Colonic mucosa (tissue), 4 donors: ENCODE measurements at regions not wholly inside any gene's neighbourhood (a gene's known extent, or its start where the extent isn't known, plus 50 kb on each side); places are given as distances from the start of the nearest gene placed in this dataset.

Experiments
- DNase-seq: peaks from one replicate; pipeline ENCODE4 v3.0.0-alpha.2; 2020
- H3K27ac ChIP-seq: fragments of 200-600 bp; one replicate; pipeline ENCODE4 v1.8.0; 2021
- H3K27me3 ChIP-seq: fragments of 200-600 bp; one replicate; pipeline ENCODE4 v1.8.0; 2021
- H3K36me3 ChIP-seq: fragments of 200-600 bp; one replicate; pipeline ENCODE4 v1.8.0; 2021
- H3K4me1 ChIP-seq: fragments of 200-600 bp; one replicate; pipeline ENCODE4 v1.8.0; 2021; ENCODE audit warnings: mild to moderate bottlenecking
- H3K4me3 ChIP-seq: fragments of 200-600 bp; one replicate; pipeline ENCODE4 v1.8.0; 2021
- H3K9ac ChIP-seq, 2 donors: one replicate each; pipeline ENCODE4 v1.7.0; 2013; ENCODE audit warnings: control low read depth in 2 of 2, low read depth in 2 of 2, low read length in 2 of 2
- H3K9me3 ChIP-seq: fragments of 200-600 bp; one replicate; pipeline ENCODE4 v1.8.0; 2021
- CTCF ChIP-seq: fragments of 200-600 bp; IDR thresholded peaks from one replicate; pipeline ENCODE4 v1.8.0; 2022; ENCODE audit warnings: antibody characterized with exemption, mild to moderate bottlenecking
- intact Hi-C: fragments of 100-400 bp; cut with DNase I; formaldehyde crosslinking; loops from one replicate; pipeline ENCODE4 v1.14.1; 2022
- donor health status: healthy.
- donor health status: DM: no; HTN: no; CAD: no.
- donor health status: DM: no; HTN: no; CAD: no.

GRCh38 chr1:31509124-31510072 lies 66.9 kb upstream of the TINAGL1 start:
- DNase-seq, result peak; percentile 59
- Histone ChIP-seq H3K36me3 (no peaks in the 10 kb centered on the region), H3K4me3 (no peak overlapping the region), H3K9ac (peak overlapping the region in 1 of 2 donors; percentile 14), H3K4me1 (no peaks in the 10 kb centered on the region), H3K27me3 (no peaks in the 10 kb centered on the region), H3K9me3 (no peaks in the 10 kb centered on the region), H3K27ac (no peak overlapping the region)
- no peak for TF ChIP-seq CTCF
- intact Hi-C loops, result no loop called here

- no peak overlapping the region for H3K9ac ChIP-seq
- intact Hi-C loops, result no loop called here
- no peaks in the 10 kb centered on the region for H3K27me3 ChIP-seq
- H3K36me3 ChIP-seq, result no peaks in the 10 kb centered on the region
- DNase-seq, result no peak
- no peak overlapping the region for H3K4me3 ChIP-seq
- H3K4me1 ChIP-seq, result no peaks in the 10 kb centered on the region
- H3K27ac ChIP-seq, result no peak overlapping the region
- TF ChIP-seq CTCF, result no peak
- no peaks in the 10 kb centered on the region for H3K9me3 ChIP-seq
Observed at GRCh38 chr1:31510304-31510703, 66.0 kb upstream of the TINAGL1 start.

- peak overlapping the region; percentile 1 for H3K27ac ChIP-seq
- peak overlapping the region in 1 of 2 donors; percentile 67 for H3K9ac ChIP-seq
- intact Hi-C loops, result no loop called here
- H3K27me3 ChIP-seq, result no peaks in the 10 kb centered on the region
- no peaks in the 10 kb centered on the region for H3K4me1 ChIP-seq
- DNase-seq, result peak; percentile 72
- no peak for TF ChIP-seq CTCF
- no peaks in the 10 kb centered on the region for H3K9me3 ChIP-seq
- H3K36me3 ChIP-seq, result no peaks in the 10 kb centered on the region
- no peak overlapping the region for H3K4me3 ChIP-seq
Observed at GRCh38 chr1:31510853-31511789, 65.2 kb upstream of the TINAGL1 start.

GRCh38 chr1:31511848-31512615 lies 64.3 kb upstream of the TINAGL1 start:
- no peak for TF ChIP-seq CTCF
- intact Hi-C loops, result no loop called here
- H3K4me1 ChIP-seq, result no peaks in the 10 kb centered on the region
- no peaks in the 10 kb centered on the region for H3K9me3 ChIP-seq
- H3K9ac ChIP-seq, result no peak overlapping the region
- H3K27me3 ChIP-seq, result no peaks in the 10 kb centered on the region
- H3K27ac ChIP-seq, result peak overlapping the region; percentile 1
- DNase-seq, result no peak
- H3K4me3 ChIP-seq, result no peak overlapping the region
- H3K36me3 ChIP-seq, result no peaks in the 10 kb centered on the region

- H3K4me1 ChIP-seq, result no peaks in the 10 kb centered on the region
- TF ChIP-seq CTCF, result no peak
- no peak overlapping the region for H3K4me3 ChIP-seq
- H3K27me3 ChIP-seq, result no peaks in the 10 kb centered on the region
- H3K27ac ChIP-seq, result no peak overlapping the region
- H3K36me3 ChIP-seq, result no peaks in the 10 kb centered on the region
- intact Hi-C loops, result no loop called here
- no peak overlapping the region for H3K9ac ChIP-seq
- DNase-seq, result no peak
- H3K9me3 ChIP-seq, result no peaks in the 10 kb centered on the region
Observed at GRCh38 chr1:31514117-31514516, 62.2 kb upstream of the TINAGL1 start.
